Esophagus squamous epithelium (tissue), 5 donors: ENCODE measurements at regions not wholly inside any gene's neighbourhood (a gene's known extent, or its start where the extent isn't known, plus 50 kb on each side); places are given as distances from the start of the nearest gene placed in this dataset.

Source experiments
- DNase-seq: peaks from one replicate; lab custom pipeline; 2025; lab: John Stamatoyannopoulos, UW
- H3K27ac ChIP-seq, 4 donors: fragments of 200-600 bp; sonication (generic); one replicate each; pipeline ENCODE4 v1.5.1; 2016 to 2019; ENCODE audit warnings: mild to moderate bottlenecking in 1 of 4
- H3K27me3 ChIP-seq, 4 donors: fragments of 200-600 bp; sonication (generic); 1 replicate in 3 of 4; 2 replicates in 1 of 4; pipeline versions ENCODE4 v1.5.1 to v1.6.0; 2017 to 2021; ENCODE audit warnings: antibody characterized with exemption in 1 of 4
- H3K36me3 ChIP-seq, 3 donors: fragments of 200-600 bp; sonication (generic); one replicate each; pipeline ENCODE4 v1.5.1; 2016 to 2019
- H3K4me1 ChIP-seq, 3 donors: fragments of 200-600 bp; sonication (generic); one replicate each; pipeline ENCODE4 v1.5.1; 2017 to 2019
- H3K4me3 ChIP-seq, 4 donors: fragments of 200-600 bp; sonication (generic); 1 replicate in 3 of 4; 2 replicates in 1 of 4; pipeline ENCODE4 v1.5.1; 2016 to 2019; ENCODE audit warnings: mild to moderate bottlenecking in 2 of 4, moderate library complexity in 1 of 4
- H3K9me3 ChIP-seq, 3 donors: fragments of 200-600 bp; sonication (generic); one replicate each; pipeline ENCODE4 v1.5.1; 2016 to 2019
- POLR2A ChIP-seq, 4 donors: fragments of 450-650 bp; IDR thresholded peaks; one replicate each; pipeline ENCODE4 v1.6.1; 2017; ENCODE audit warnings: antibody characterized with exemption in 4 of 4, mild to moderate bottlenecking in 4 of 4, moderate library complexity in 3 of 4
- WGBS, 2 donors: methylation state at CpG; one replicate each; pipeline ENCODE4 v1.1.5; 2018; 5-methylcytosine and 5-hydroxymethylcytosine counted together
- intact Hi-C: fragments of 100-400 bp; cut with DNase I; formaldehyde crosslinking; loops from one replicate; pipeline ENCODE4 v1.15.0; 2022
- TF ChIP-seq, protein P1 (sequence below), 6 experiments: fragments of 450-650 bp in 4 of 6; fragments of 200-600 bp in 2 of 6; sonication (generic) in 2 of 6; IDR thresholded peaks; one replicate each; pipeline ENCODE4 v1.5.1; 2016 to 2019; ENCODE audit warnings: antibody characterized with exemption in 6 of 6, mild to moderate bottlenecking in 4 of 6, moderate library complexity in 4 of 6
- donor health status: DM: yes; HTN: yes; CAD: no.

GRCh38 chr1:234759888-234760287 is 149.9 kb upstream of the IRF2BP2 start:
- no peak for DNase-seq
- no peak overlapping the region for H3K4me3 ChIP-seq
- intact Hi-C loops = no loop called here
- TF ChIP-seq, protein P1, sequence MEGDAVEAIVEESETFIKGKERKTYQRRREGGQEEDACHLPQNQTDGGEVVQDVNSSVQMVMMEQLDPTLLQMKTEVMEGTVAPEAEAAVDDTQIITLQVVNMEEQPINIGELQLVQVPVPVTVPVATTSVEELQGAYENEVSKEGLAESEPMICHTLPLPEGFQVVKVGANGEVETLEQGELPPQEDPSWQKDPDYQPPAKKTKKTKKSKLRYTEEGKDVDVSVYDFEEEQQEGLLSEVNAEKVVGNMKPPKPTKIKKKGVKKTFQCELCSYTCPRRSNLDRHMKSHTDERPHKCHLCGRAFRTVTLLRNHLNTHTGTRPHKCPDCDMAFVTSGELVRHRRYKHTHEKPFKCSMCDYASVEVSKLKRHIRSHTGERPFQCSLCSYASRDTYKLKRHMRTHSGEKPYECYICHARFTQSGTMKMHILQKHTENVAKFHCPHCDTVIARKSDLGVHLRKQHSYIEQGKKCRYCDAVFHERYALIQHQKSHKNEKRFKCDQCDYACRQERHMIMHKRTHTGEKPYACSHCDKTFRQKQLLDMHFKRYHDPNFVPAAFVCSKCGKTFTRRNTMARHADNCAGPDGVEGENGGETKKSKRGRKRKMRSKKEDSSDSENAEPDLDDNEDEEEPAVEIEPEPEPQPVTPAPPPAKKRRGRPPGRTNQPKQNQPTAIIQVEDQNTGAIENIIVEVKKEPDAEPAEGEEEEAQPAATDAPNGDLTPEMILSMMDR (IDR thresholded peaks at IDR 0.05) = no peak
- no peak for TF ChIP-seq POLR2A (IDR thresholded peaks at IDR 0.05)
- no peaks in the 10 kb centered on the region for H3K27me3 ChIP-seq
- H3K36me3 ChIP-seq = no peaks in the 10 kb centered on the region
- no peaks in the 10 kb centered on the region for H3K9me3 ChIP-seq
- H3K4me1 ChIP-seq = peaks cover 0 to 19% (median 8%) of the 10 kb centered on the region in 3 donors
- WGBS, 2 donors = 89 to 95% methylated on average over 8 to 10 of the region's 11 CpGs
- H3K27ac ChIP-seq = no peak overlapping the region

DNA sequence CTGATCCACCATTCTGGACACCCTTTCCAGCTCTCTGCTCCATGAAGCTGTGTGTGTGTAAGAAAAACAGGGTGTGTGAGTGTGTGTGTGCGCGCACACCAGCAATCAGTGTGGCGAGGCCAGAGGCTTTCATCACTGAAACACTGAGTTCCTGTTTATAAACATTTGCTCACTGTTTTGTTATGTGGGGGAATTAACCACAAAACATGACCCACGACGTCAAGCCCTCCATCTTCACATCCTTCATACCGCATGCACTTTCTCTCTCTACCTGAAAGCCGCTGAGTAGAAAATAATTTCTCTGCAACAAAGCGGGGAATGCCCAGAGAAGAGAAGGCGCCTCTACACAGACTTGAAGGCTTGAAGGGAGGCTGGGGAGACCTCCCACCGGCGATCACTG is 148.9 kb upstream of the IRF2BP2 start:
- no peak overlapping the region for H3K27ac ChIP-seq
- H3K4me1 ChIP-seq = peaks cover 0 to 19% (median 8%) of the 10 kb centered on the region in 3 donors
- H3K4me3 ChIP-seq = no peak overlapping the region
- no peaks in the 10 kb centered on the region for H3K9me3 ChIP-seq
- WGBS, 2 donors = 88 to 93% methylated on average over 11 of the region's 11 CpGs
- TF ChIP-seq POLR2A (IDR thresholded peaks at IDR 0.05) = no peak
- no peak for DNase-seq
- no peaks in the 10 kb centered on the region for H3K27me3 ChIP-seq
- H3K36me3 ChIP-seq = no peaks in the 10 kb centered on the region
- intact Hi-C loops = no loop called here

DNA sequence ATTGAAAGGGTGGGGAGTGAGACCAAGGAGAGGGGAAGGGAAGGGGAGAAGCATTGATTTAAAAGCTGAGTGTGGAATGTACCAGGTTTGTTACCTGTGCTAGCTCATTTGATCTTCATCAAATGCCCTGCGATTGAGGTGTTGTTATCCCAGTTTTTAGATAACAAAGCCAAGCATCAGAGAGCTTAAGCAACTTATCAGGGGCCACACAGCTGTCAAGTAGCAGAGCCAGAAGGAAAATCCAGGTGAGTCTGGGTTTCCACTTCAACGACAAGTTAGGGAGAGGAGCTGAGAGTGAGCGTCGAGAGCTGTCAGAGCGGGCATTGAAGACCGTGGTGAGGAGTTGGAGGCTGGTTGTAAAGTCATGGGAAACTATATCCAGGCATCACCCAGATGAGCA is 146.9 kb upstream of the IRF2BP2 start:
- Histone ChIP-seq H3K4me3 (no peak overlapping the region), H3K4me1 (peaks cover 0 to 19% (median 8%) of the 10 kb centered on the region in 3 donors), H3K27ac (no peak overlapping the region), H3K9me3 (no peaks in the 10 kb centered on the region), H3K36me3 (no peaks in the 10 kb centered on the region), H3K27me3 (no peaks in the 10 kb centered on the region)
- DNase-seq = no peak
- intact Hi-C loops = no loop called here
- 91 to 98% methylated on average over 6 of the region's 6 CpGs for WGBS, 2 donors
- TF ChIP-seq, protein P1 (IDR thresholded peaks at IDR 0.05) = no peak
- no peak for TF ChIP-seq POLR2A (IDR thresholded peaks at IDR 0.05)

- Histone ChIP-seq H3K36me3 (no peaks in the 10 kb centered on the region), H3K4me3 (no peak overlapping the region), H3K27ac (no peak overlapping the region), H3K4me1 (peaks cover 0 to 19% (median 8%) of the 10 kb centered on the region in 3 donors), H3K27me3 (no peaks in the 10 kb centered on the region), H3K9me3 (no peaks in the 10 kb centered on the region)
- WGBS, 2 donors = 78 to 80% methylated on average over 11 of the region's 13 CpGs
- no peak for TF ChIP-seq POLR2A (IDR thresholded peaks at IDR 0.05)
- TF ChIP-seq, protein P1 (IDR thresholded peaks at IDR 0.05) = no peak
- intact Hi-C loops = no loop called here
- no peak for DNase-seq
These were observed 146.2 kb upstream of the IRF2BP2 start for GRCh38 chr1:234756066-234756774.

GRCh38 chr1:234755449-234755863 is 145.5 kb upstream of the IRF2BP2 start:
- WGBS, 2 donors = 54 to 82% methylated on average over 3 to 4 of the region's 8 CpGs
- Histone ChIP-seq H3K27ac (peak overlapping the region in 1 of 4 donors; percentile 17), H3K4me3 (no peak overlapping the region), H3K27me3 (no peaks in the 10 kb centered on the region), H3K4me1 (peaks cover 0 to 18% (median 7%) of the 10 kb centered on the region in 3 donors), H3K9me3 (no peaks in the 10 kb centered on the region), H3K36me3 (no peaks in the 10 kb centered on the region)
- intact Hi-C loops = no loop called here
- TF ChIP-seq, protein P1 (IDR thresholded peaks at IDR 0.05) = no peak
- peak in 1 of 4 donors; percentile 11 for TF ChIP-seq POLR2A (IDR thresholded peaks at IDR 0.05)
- no peak for DNase-seq
